ENCODE measurements at regions not wholly inside any gene's neighbourhood (a gene's known extent, or its start where the extent isn't known, plus 50 kb on each side); places are given as distances from the start of the nearest gene placed in this dataset.
A peak's percentile ranks its signal among the peaks of the same experiment; 100 is the strongest.

DNA sequence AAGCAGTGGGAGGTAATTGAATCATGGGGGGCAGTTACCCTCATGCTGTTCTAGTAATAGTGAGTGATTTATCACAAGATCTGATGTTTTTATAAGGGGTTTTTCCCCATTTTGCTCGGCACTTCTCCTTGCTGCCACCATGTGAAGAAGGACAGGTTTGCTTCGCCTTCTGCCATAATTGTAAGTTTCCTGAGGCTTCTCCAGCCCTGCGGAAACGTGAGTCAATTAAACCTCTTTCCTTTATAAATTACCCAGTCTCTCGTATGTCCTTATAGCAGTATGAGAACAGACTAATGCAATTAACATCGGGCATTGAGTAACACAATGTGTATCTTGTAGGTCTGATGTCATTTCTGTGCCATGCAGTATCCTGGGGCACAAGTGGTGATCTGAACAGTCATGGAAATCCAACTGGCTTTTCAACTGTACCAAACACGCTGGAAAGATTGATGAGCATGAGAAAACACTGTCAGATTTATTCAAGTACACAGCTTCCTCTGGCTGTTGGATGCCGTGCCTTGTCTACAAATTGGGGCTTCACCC is 208.6 kb upstream of the KIAA1217 start:
- H3K27me3 ChIP-seq (ENCODE audit: control insufficient read depth, insufficient read depth, low read length), result no peaks in the 10 kb centered on the region

DNA sequence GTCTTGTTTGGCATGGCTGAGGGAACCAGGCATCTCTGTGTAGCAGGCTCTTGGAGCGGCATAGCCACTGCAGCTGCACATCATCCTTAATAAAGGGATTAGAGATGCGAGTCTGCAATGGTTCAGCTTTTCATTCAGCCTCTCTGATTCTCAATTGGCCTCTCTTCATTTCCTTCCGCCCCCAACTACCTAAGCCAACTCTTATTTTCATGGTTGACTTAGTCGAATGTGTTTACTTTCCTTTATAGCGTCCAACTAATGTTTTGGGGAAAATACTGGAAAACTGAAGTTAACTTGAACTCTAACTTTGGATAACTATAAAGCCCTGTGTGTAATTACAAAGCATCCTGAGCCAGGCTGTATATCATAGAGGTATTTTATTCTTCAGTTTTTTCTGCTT is 202.2 kb upstream of the KIAA1217 start:
- 100% methylated on average over 2 of the region's 5 CpGs for WGBS (ENCODE audit: insufficient coverage, low lambda C conversion rate)
- no peaks in the 10 kb centered on the region for H3K27me3 ChIP-seq (ENCODE audit: control insufficient read depth, insufficient read depth, low read length)
- H3K27ac ChIP-seq (ENCODE audit: low read length), result no peak overlapping the region

More for the DNA sequence above, 208.6 kb upstream of the KIAA1217 start:
- WGBS (ENCODE audit: insufficient coverage, low lambda C conversion rate), result 60% methylated on average over 2 of the region's 8 CpGs
- DNase-seq, result no peak
- Histone ChIP-seq H3K4me3 (ENCODE audit: low read length) (no peak overlapping the region), H3K36me3 (ENCODE audit: control insufficient read depth, insufficient read depth, low read length) (no peaks in the 10 kb centered on the region), H3K4me1 (ENCODE audit: control insufficient read depth, insufficient read depth, low read length) (no peaks in the 10 kb centered on the region), H3K27ac (ENCODE audit: low read length) (no peak overlapping the region), H3K9me3 (ENCODE audit: control insufficient read depth, low read depth, low read length) (no peaks in the 10 kb centered on the region)

DNA sequence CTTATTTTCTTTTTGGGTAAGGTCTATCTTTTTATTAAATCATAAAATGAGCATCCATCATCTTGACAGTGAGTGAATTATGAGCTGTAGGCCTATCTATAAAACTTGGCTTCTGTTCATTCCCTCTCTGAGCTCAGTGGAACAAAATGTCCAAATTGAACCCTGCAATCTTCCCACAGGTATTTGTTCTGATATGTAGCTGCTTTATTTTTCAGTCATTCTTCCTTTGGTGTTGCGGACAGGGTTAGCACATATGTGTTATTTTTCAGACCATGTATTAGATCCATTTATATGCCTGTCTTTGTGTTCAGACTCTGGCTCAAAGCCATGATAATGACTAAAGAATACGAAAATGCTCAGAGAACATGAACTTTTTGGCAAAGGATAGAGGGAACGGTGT is 201.6 kb upstream of the KIAA1217 start:
- Histone ChIP-seq H3K27ac (ENCODE audit: low read length) (no peak overlapping the region), H3K9me3 (ENCODE audit: control insufficient read depth, low read depth, low read length) (no peaks in the 10 kb centered on the region), H3K4me1 (ENCODE audit: control insufficient read depth, insufficient read depth, low read length) (peaks cover 14% of the 10 kb centered on the region), H3K4me3 (ENCODE audit: low read length) (no peak overlapping the region), H3K27me3 (ENCODE audit: control insufficient read depth, insufficient read depth, low read length) (no peaks in the 10 kb centered on the region), H3K36me3 (ENCODE audit: control insufficient read depth, insufficient read depth, low read length) (no peaks in the 10 kb centered on the region)
- no peak for DNase-seq
- WGBS (ENCODE audit: insufficient coverage, low lambda C conversion rate), result 100% methylated on average over 1 of the region's 3 CpGs

More for the DNA sequence above, 202.2 kb upstream of the KIAA1217 start:
- H3K4me3 ChIP-seq (ENCODE audit: low read length), result no peak overlapping the region
- DNase-seq, result no peak
- H3K9me3 ChIP-seq (ENCODE audit: control insufficient read depth, low read depth, low read length), result no peaks in the 10 kb centered on the region
- H3K36me3 ChIP-seq (ENCODE audit: control insufficient read depth, insufficient read depth, low read length), result no peaks in the 10 kb centered on the region
- H3K4me1 ChIP-seq (ENCODE audit: control insufficient read depth, insufficient read depth, low read length), result peaks cover 14% of the 10 kb centered on the region

DNA sequence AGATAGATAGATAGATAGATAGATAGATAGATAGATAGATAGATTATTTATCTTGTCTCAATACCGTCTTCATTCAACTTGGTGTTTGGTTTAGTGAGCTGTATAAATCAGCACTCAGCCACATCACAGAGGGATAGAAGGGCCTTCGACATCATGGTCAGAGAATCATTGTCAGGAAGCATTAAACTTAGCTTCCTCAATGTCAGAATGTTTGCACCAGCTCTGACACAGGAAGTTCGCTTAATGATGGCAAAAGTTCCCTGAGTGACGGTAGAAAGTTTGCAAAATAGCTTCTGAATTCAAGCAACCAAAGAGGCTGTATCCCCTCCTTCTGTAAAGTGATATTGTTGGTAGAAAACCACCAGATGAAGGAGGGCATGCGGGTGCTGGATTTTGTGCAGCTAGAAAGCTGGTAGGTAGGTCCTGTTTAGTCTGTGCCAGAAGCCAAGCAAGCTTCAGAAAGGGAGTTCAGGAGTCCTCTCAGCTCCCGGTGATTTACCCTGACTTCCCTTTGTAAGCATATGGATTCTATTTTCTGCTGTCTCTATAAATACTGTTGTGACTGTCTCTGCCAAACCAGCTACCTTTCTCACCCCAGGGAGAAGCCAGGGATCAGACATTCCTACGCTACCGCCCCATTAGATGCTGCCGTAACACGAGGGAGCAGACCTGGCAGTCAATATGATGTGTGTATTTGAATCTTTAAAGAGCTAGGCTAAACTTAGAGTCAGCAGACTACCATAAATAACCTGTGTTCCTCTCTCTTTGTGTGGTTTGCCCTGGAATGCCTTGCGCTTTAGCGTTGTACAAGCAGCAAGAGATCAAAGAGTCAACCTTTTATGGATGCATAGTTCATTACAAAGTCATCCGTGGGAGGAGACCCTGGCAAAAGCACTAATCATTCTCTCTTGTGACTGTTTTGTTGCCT is 200.5 kb upstream of the KIAA1217 start:
- no peaks in the 10 kb centered on the region for H3K27me3 ChIP-seq (ENCODE audit: control insufficient read depth, insufficient read depth, low read length)
- H3K36me3 ChIP-seq (ENCODE audit: control insufficient read depth, insufficient read depth, low read length), result no peaks in the 10 kb centered on the region
- no peak overlapping the region for H3K4me3 ChIP-seq (ENCODE audit: low read length)
- H3K4me1 ChIP-seq (ENCODE audit: control insufficient read depth, insufficient read depth, low read length), result peaks cover 14% of the 10 kb centered on the region
- H3K27ac ChIP-seq (ENCODE audit: low read length), result no peak overlapping the region
- DNase-seq, result peak; percentile 10 to 59
- WGBS (ENCODE audit: insufficient coverage, low lambda C conversion rate), result no CpG with 5 or more reads among the region's 13 CpGs
- H3K9me3 ChIP-seq (ENCODE audit: control insufficient read depth, low read depth, low read length), result no peaks in the 10 kb centered on the region

DNA sequence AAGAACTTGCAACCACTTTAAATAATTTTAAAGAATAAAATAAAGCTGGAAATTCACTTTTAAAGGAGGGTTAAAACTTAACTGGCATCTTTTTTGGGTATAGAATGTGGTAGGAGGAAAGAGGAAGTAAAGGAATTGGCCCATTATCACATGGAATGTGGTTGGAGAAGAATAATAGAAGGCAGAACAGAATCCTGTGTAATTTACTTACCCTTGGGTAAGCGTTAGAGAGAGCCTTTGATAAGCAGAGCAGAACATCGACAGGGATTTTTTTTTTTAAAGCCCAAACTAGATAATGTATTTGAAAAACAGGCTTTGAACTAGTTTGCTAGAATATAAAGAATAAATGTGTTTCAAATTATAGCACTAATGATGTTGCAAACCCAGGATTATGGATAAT is 199.8 kb upstream of the KIAA1217 start:
- H3K4me3 ChIP-seq (ENCODE audit: low read length), result no peak overlapping the region
- H3K36me3 ChIP-seq (ENCODE audit: control insufficient read depth, insufficient read depth, low read length), result no peaks in the 10 kb centered on the region
- WGBS (ENCODE audit: insufficient coverage, low lambda C conversion rate), result 29% methylated on average over 2 of the region's 2 CpGs
- no peak for DNase-seq
- no peaks in the 10 kb centered on the region for H3K9me3 ChIP-seq (ENCODE audit: control insufficient read depth, low read depth, low read length)
- H3K27ac ChIP-seq (ENCODE audit: low read length), result no peak overlapping the region
- no peaks in the 10 kb centered on the region for H3K27me3 ChIP-seq (ENCODE audit: control insufficient read depth, insufficient read depth, low read length)
- peaks cover 14% of the 10 kb centered on the region for H3K4me1 ChIP-seq (ENCODE audit: control insufficient read depth, insufficient read depth, low read length)

DNA sequence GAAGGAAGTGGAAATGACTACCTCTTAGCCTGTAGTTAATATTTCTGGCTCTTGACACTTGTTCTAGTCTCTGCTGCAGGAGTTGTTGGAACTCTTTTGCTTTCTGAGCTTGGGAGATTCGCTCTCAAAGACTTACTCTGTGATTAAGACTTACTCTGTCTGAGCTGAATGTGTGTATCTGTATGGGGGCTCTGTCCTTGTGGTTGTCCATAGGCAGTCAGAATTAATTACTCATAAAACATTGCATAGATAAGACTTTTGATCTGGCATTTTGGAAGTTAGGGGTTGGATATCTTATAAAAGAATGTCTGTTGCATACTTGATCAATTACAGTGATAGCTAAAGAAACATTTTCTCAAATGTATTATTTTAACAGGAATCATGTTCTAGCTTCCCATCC is 199.2 kb upstream of the KIAA1217 start:
- Histone ChIP-seq H3K9me3 (ENCODE audit: control insufficient read depth, low read depth, low read length) (no peaks in the 10 kb centered on the region), H3K36me3 (ENCODE audit: control insufficient read depth, insufficient read depth, low read length) (no peaks in the 10 kb centered on the region), H3K27me3 (ENCODE audit: control insufficient read depth, insufficient read depth, low read length) (no peaks in the 10 kb centered on the region), H3K4me1 (ENCODE audit: control insufficient read depth, insufficient read depth, low read length) (peaks cover 14% of the 10 kb centered on the region), H3K4me3 (ENCODE audit: low read length) (no peak overlapping the region), H3K27ac (ENCODE audit: low read length) (no peak overlapping the region)
- DNase-seq, result no peak
- no CpG with 5 or more reads among the region's 1 CpG for WGBS (ENCODE audit: insufficient coverage, low lambda C conversion rate)

DNA sequence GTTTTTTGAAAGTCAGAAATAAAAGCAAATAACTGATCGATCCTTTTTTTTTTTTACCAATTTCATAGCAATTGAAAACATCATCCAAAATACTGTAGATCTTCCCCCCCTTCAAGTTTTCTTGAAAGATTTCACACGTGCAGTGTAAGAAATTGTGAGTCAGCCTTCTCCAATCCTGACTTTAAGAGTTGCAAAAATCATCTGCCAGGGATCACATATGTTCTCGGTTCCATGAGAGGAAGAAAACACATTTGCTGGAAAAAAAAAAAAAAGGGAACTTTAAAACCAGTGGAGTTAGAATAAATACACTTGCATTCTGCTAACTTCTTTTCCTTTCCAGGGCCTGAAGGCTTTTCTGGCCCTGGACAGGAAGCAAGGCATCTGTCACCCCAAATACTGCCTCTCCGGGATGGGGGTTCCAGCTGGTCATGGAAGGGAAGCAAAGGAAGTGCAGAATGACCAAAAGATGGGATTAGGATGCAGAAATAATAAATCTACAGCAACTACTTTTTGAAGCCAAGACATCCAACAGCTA is 198.4 kb upstream of the KIAA1217 start:
- 76% methylated on average over 3 of the region's 4 CpGs for WGBS (ENCODE audit: insufficient coverage, low lambda C conversion rate)
- Histone ChIP-seq H3K36me3 (ENCODE audit: control insufficient read depth, insufficient read depth, low read length) (no peaks in the 10 kb centered on the region), H3K27me3 (ENCODE audit: control insufficient read depth, insufficient read depth, low read length) (no peaks in the 10 kb centered on the region), H3K4me1 (ENCODE audit: control insufficient read depth, insufficient read depth, low read length) (peaks cover 14% of the 10 kb centered on the region), H3K9me3 (ENCODE audit: control insufficient read depth, low read depth, low read length) (no peaks in the 10 kb centered on the region), H3K4me3 (ENCODE audit: low read length) (no peak overlapping the region), H3K27ac (ENCODE audit: low read length) (no peak overlapping the region)
- DNase-seq, result no peak

DNA sequence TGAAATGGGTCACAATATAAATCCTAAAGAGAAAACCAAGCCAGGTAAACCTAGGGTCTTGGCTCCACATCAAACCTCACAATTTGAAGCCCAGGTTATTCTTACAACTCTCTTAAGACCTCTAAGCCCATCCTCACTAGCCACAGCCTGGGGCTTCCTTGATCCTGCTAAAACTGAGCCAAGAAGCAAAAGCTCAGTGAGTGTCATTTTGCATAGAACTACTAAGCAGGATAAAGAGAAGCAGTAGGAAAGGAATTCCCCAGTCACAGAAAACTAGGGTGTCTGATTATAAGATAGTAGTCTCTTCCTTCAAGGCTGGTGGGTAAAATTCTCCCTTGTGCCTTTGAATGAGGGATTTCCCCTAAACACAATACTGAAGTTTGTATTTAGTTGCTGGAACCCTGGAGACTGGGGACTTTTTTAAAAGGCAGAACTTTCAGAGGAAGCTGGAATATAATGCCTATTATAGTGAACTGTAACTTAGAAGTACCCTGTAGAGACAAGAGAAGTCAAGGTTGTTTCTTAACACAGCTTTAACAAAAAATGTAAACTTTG is 196.6 kb upstream of the KIAA1217 start:
- no peak overlapping the region for H3K4me3 ChIP-seq (ENCODE audit: low read length)
- H3K36me3 ChIP-seq (ENCODE audit: control insufficient read depth, insufficient read depth, low read length), result no peaks in the 10 kb centered on the region
- DNase-seq, result no peak
- no peaks in the 10 kb centered on the region for H3K27me3 ChIP-seq (ENCODE audit: control insufficient read depth, insufficient read depth, low read length)
- no peaks in the 10 kb centered on the region for H3K9me3 ChIP-seq (ENCODE audit: control insufficient read depth, low read depth, low read length)
- H3K27ac ChIP-seq (ENCODE audit: low read length), result no peak overlapping the region
- peaks cover 14% of the 10 kb centered on the region for H3K4me1 ChIP-seq (ENCODE audit: control insufficient read depth, insufficient read depth, low read length)

DNA sequence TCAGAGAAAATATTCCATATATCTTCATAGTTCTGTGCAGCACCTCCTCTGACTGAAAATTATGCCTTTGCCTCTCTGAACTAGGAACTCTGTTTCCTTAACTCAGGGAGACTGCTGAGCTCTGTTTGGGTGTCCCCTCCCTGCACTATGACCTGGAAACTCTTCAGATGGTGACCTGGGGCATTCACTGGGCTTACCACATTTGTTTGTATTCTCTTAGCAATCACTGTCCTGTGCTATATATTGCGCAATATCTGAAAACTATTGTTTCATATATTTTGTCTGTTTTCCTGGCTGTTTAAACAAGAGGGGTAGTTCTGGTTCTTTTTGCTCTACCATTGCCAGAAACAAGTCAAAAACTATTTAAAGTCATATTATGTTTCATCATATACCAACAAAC is 181.8 kb upstream of the KIAA1217 start:
- H3K9me3 ChIP-seq (ENCODE audit: control insufficient read depth, low read depth, low read length), result no peaks in the 10 kb centered on the region
- H3K36me3 ChIP-seq (ENCODE audit: control insufficient read depth, insufficient read depth, low read length), result no peaks in the 10 kb centered on the region
- no peak for DNase-seq
- H3K27me3 ChIP-seq (ENCODE audit: control insufficient read depth, insufficient read depth, low read length), result no peaks in the 10 kb centered on the region
- no peak overlapping the region for H3K27ac ChIP-seq (ENCODE audit: low read length)
- H3K4me3 ChIP-seq (ENCODE audit: low read length), result no peak overlapping the region
- H3K4me1 ChIP-seq (ENCODE audit: control insufficient read depth, insufficient read depth, low read length), result no peaks in the 10 kb centered on the region
- 100% methylated on average over 1 of the region's 1 CpG for WGBS (ENCODE audit: insufficient coverage, low lambda C conversion rate)

DNA sequence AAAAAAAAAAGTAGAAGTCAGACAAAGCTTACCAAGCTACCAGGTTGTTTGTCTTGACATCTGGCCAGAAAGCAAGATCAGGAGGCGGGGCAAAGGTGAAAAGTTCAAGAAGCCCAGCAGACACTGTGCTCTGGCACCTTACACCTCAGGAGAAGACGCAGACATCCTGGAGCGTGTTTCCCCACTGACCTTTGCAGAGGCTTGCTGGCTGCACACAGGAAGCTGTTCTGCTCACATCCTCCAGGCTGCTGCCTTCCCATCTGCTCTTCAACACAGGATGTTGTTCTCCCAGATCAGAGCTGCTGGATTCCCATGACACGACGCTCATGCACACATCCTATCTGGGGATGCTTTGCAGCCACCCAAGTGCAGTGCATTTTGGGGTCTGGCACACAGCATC is 174.4 kb upstream of the KIAA1217 start:
- peak in 1 of 2 donors; percentile 30 for DNase-seq
- no CpG with 5 or more reads among the region's 5 CpGs for WGBS (ENCODE audit: insufficient coverage, low lambda C conversion rate)

More for the DNA sequence above, 174.4 kb upstream of the KIAA1217 start:
- Histone ChIP-seq H3K27ac (ENCODE audit: low read length) (no peak overlapping the region), H3K4me3 (ENCODE audit: low read length) (no peak overlapping the region), H3K36me3 (ENCODE audit: control insufficient read depth, insufficient read depth, low read length) (no peaks in the 10 kb centered on the region), H3K4me1 (ENCODE audit: control insufficient read depth, insufficient read depth, low read length) (no peaks in the 10 kb centered on the region), H3K9me3 (ENCODE audit: control insufficient read depth, low read depth, low read length) (no peaks in the 10 kb centered on the region), H3K27me3 (ENCODE audit: control insufficient read depth, insufficient read depth, low read length) (no peaks in the 10 kb centered on the region)
